Neutrophil (primary cell): ENCODE measurements at regions not wholly inside any gene's neighbourhood (a gene's known extent, or its start where the extent isn't known, plus 50 kb on each side); places are given as distances from the start of the nearest gene placed in this dataset.

Source experiments
- H3K27ac ChIP-seq: fragments of 200-600 bp; sonication (generic); 2 replicates; pipeline ENCODE4 v1.5.1; 2016; ENCODE audit warnings: mild to moderate bottlenecking, moderate library complexity
- H3K27me3 ChIP-seq: fragments of 200-600 bp; sonication (generic); 2 replicates; pipeline ENCODE4 v1.6.0; 2016; ENCODE audit warnings: mild to moderate bottlenecking
- H3K36me3 ChIP-seq: fragments of 200-600 bp; sonication (generic); 2 replicates; pipeline ENCODE4 v1.5.1; 2017
- H3K4me1 ChIP-seq, 2 experiments: fragments of 200-600 bp in 1 of 2; sonication (generic) in 1 of 2; 1 replicate in 1 of 2; 2 replicates in 1 of 2; pipeline versions ENCODE4 v1.5.1 to v1.6.1; 2013 to 2016; ENCODE audit warnings: low read depth in 1 of 2, low read length in 1 of 2, mild to moderate bottlenecking in 1 of 2, moderate library complexity in 1 of 2; ENCODE audit not compliant: control insufficient read depth in 1 of 2, insufficient read depth in 1 of 2
- H3K4me3 ChIP-seq, 2 experiments: fragments of 200-600 bp in 1 of 2; sonication (generic) in 1 of 2; 1 replicate in 1 of 2; 2 replicates in 1 of 2; pipeline ENCODE4 v1.5.1; 2013 to 2016; ENCODE audit warnings: low read depth in 1 of 2, low read length in 1 of 2, mild to moderate bottlenecking in 1 of 2, moderate library complexity in 1 of 2
- H3K9me3 ChIP-seq: fragments of 200-600 bp; sonication (generic); 2 replicates; pipeline ENCODE4 v1.5.1; 2016
- TF ChIP-seq, protein P1 (sequence below): fragments of 200-600 bp; sonication (generic); IDR thresholded peaks from 2 replicates; pipeline ENCODE4 v1.5.1; 2016; ENCODE audit warnings: antibody characterized with exemption

DNA sequence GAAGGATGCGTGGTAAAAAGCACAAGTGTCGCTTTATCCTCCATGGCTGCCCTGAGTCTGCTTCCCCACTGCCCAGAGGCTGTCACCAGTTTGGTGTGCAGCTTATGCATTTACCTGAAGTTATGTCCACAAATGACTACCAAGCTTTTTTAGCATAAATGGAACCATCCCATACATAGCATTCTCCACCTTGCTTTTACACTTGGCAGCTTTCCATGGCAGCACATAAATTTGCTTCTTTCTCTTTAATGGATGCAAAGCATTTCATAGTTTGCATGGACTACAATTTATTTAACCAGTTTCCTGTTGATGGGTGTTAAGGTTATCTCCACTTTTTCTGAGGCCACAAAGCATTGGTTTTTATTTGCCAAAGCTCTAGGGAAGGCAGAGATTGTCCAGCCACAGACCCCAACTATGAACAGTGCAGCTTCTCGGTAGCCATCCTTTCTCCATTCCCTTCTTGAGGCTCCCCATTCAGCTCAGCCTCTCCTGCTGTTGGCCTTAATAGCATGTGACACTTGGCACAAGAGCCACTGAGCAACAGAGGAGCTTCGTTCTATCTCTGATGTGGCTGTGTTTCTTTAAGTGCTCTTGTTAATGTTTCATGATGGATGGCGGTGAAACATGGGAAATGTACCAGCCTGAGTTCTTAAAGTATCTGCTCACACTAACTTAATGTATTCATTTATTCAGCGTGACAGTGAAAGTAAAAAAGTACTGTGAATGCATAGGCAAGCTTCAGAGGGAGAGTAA is 59.8 kb upstream of the NAV2 start:
- Histone ChIP-seq H3K27ac (no peak overlapping the region), H3K4me3 (no peak overlapping the region), H3K27me3 (no peaks in the 10 kb centered on the region), H3K9me3 (no peaks in the 10 kb centered on the region), H3K36me3 (no peaks in the 10 kb centered on the region), H3K4me1 (no peaks in the 10 kb centered on the region)
- TF ChIP-seq, protein P1, sequence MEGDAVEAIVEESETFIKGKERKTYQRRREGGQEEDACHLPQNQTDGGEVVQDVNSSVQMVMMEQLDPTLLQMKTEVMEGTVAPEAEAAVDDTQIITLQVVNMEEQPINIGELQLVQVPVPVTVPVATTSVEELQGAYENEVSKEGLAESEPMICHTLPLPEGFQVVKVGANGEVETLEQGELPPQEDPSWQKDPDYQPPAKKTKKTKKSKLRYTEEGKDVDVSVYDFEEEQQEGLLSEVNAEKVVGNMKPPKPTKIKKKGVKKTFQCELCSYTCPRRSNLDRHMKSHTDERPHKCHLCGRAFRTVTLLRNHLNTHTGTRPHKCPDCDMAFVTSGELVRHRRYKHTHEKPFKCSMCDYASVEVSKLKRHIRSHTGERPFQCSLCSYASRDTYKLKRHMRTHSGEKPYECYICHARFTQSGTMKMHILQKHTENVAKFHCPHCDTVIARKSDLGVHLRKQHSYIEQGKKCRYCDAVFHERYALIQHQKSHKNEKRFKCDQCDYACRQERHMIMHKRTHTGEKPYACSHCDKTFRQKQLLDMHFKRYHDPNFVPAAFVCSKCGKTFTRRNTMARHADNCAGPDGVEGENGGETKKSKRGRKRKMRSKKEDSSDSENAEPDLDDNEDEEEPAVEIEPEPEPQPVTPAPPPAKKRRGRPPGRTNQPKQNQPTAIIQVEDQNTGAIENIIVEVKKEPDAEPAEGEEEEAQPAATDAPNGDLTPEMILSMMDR, result no peak

DNA sequence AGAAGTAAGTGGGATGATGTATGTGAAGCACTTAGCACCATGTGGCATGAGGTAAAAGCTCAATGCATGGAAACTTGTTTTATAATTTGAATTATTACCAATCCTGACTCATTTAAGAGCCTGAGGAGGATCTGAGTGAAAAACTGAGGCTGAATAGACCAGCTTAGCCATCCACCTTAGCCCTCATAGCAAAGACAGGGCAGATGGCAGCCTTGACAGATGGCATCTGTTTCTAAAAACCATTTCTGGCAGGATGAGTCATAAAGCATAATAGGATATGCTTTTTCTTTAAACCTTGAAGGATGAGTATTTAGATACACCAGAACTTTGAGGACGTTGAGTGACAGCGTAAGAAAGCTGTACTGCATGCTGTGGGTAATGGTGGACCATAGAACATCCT is 61.0 kb upstream of the NAV2 start:
- Histone ChIP-seq H3K4me1 (no peaks in the 10 kb centered on the region), H3K36me3 (no peaks in the 10 kb centered on the region), H3K9me3 (no peaks in the 10 kb centered on the region), H3K27me3 (no peaks in the 10 kb centered on the region), H3K27ac (no peak overlapping the region), H3K4me3 (no peak overlapping the region)
- TF ChIP-seq, protein P1, result no peak

DNA sequence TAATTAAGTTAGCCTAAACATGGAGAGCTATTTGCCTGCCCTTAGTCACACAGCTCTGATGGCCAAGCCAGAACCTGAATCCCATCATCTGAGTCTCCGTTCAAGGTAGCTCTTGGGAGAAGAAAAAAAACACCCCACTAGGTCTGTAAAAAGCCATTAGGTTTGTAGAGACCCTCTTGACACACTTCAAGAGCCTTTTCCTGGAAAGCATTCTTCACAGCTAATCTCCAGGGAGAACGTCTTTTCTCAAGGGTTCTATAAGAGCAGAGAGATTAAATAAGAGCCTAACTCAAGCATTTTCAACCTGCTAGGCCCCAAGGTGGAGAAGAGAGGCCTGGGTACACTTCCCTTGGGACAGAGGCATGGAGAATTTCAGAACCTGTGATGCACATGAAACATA is 61.6 kb upstream of the NAV2 start:
- TF ChIP-seq, protein P1, result no peak
- Histone ChIP-seq H3K27ac (no peak overlapping the region), H3K4me1 (no peaks in the 10 kb centered on the region), H3K36me3 (no peaks in the 10 kb centered on the region), H3K9me3 (no peaks in the 10 kb centered on the region), H3K27me3 (no peaks in the 10 kb centered on the region), H3K4me3 (no peak overlapping the region)

GRCh38 chr11:19650467-19650866 is 62.2 kb upstream of the NAV2 start:
- no peaks in the 10 kb centered on the region for H3K27me3 ChIP-seq
- H3K4me1 ChIP-seq, result no peaks in the 10 kb centered on the region
- H3K36me3 ChIP-seq, result no peaks in the 10 kb centered on the region
- no peak overlapping the region for H3K4me3 ChIP-seq
- TF ChIP-seq, protein P1, result no peak
- no peak overlapping the region for H3K27ac ChIP-seq
- no peaks in the 10 kb centered on the region for H3K9me3 ChIP-seq

GRCh38 chr11:19649751-19650150 is 62.9 kb upstream of the NAV2 start:
- TF ChIP-seq, protein P1, result no peak
- no peak overlapping the region for H3K27ac ChIP-seq
- no peaks in the 10 kb centered on the region for H3K27me3 ChIP-seq
- no peak overlapping the region for H3K4me3 ChIP-seq
- no peaks in the 10 kb centered on the region for H3K4me1 ChIP-seq
- no peaks in the 10 kb centered on the region for H3K36me3 ChIP-seq
- no peaks in the 10 kb centered on the region for H3K9me3 ChIP-seq
